ENCODE measurements at regions not wholly inside any gene's neighbourhood (a gene's known extent, or its start where the extent isn't known, plus 50 kb on each side); places are given as distances from the start of the nearest gene placed in this dataset.

DNA sequence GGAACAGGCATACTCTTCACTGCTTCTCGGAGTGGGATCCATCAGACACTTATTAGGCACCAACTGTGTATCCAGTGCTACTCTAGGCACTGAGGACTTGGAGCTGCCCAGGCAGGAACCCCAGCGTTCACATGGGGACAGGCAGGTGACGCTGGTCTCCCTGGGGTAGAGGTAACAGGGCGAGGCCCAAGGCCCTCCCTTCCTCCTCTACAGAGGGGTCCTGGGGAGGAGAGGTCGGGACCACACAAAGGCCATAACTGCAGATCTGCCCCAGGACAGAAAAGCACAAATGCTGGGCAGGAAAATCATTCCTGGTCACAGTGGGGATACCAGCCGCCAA lies 262.2 kb downstream of the BRD1 start:
- no peak overlapping the region for H3K4me2 ChIP-seq (replicated peaks; ENCODE audit: low read depth, low read length, poor library complexity, severe bottlenecking)
- no peaks in the 10 kb centered on the region for H3K4me1 Mint-ChIP-seq
- no peaks in the 10 kb centered on the region for H3K27me3 Mint-ChIP-seq
- intact Hi-C loops (cut with micrococcal nuclease) = no loop called here
- TF ChIP-seq EZH2 (IDR thresholded peaks at IDR 0.05; ENCODE audit: borderline replicate concordance, insufficient read depth, low read depth, low read length, poor library complexity, severe bottlenecking) = no peak
- TF ChIP-seq, protein P1, sequence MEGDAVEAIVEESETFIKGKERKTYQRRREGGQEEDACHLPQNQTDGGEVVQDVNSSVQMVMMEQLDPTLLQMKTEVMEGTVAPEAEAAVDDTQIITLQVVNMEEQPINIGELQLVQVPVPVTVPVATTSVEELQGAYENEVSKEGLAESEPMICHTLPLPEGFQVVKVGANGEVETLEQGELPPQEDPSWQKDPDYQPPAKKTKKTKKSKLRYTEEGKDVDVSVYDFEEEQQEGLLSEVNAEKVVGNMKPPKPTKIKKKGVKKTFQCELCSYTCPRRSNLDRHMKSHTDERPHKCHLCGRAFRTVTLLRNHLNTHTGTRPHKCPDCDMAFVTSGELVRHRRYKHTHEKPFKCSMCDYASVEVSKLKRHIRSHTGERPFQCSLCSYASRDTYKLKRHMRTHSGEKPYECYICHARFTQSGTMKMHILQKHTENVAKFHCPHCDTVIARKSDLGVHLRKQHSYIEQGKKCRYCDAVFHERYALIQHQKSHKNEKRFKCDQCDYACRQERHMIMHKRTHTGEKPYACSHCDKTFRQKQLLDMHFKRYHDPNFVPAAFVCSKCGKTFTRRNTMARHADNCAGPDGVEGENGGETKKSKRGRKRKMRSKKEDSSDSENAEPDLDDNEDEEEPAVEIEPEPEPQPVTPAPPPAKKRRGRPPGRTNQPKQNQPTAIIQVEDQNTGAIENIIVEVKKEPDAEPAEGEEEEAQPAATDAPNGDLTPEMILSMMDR (IDR thresholded peaks at IDR 0.05) = no peak
- no peak overlapping the region for H3K9ac ChIP-seq (ENCODE audit: low read length)
- ATAC-seq (ENCODE audit: low read depth) (no peak), DNase-seq (no peak)
- no peak overlapping the region for H3K4me3 ChIP-seq (ENCODE audit: control extremely low read depth in 1 of 5, extremely low read depth in 1 of 5, insufficient read depth in 1 of 5, low read depth in 2 of 5, low read length in 4 of 5)
- ChIA-PET POLR2A (no interaction called here), CTCF (no interaction called here)
- H3K79me2 ChIP-seq (ENCODE audit: control insufficient read depth, insufficient read depth, low read length) = peaks cover 25% of the 10 kb centered on the region
- H3K27ac Mint-ChIP-seq = no peak overlapping the region
- no peaks in the 10 kb centered on the region for H3K27me3 ChIP-seq (replicated peaks in 1 of 4; ENCODE audit: control extremely low read depth in 1 of 4, control insufficient read depth in 3 of 4, insufficient read depth in 4 of 4, low read length in 3 of 4)
- no peak overlapping the region for H2AFZ ChIP-seq (ENCODE audit: insufficient read depth, low read depth, low read length, poor library complexity, severe bottlenecking)
- WGBS (ENCODE audit: insufficient coverage) = 94% methylated on average over 2 of the region's 6 CpGs
- H3K27ac ChIP-seq (ENCODE audit: low read length in 2 of 2) = no peak overlapping the region
- no peaks in the 10 kb centered on the region for H3K4me1 ChIP-seq (ENCODE audit: control insufficient read depth in 2 of 2, insufficient read depth in 2 of 2, low read length in 2 of 2)
- H3K9me3 ChIP-seq (ENCODE audit: control extremely low read depth in 1 of 3, control insufficient read depth in 2 of 3, insufficient read depth in 1 of 3, low read length in 2 of 3) = peaks cover 0 to 6% (median 1%) of the 10 kb centered on the region in 3 donors
- peaks cover 10% of the 10 kb centered on the region for H4K20me1 ChIP-seq (ENCODE audit: control insufficient read depth, insufficient read depth, low read length, poor library complexity, severe bottlenecking)
- no peak overlapping the region for H3K4me3 Mint-ChIP-seq
- H3K9me3 Mint-ChIP-seq (ENCODE audit: insufficient read depth) = peaks cover 4% of the 10 kb centered on the region
- H3K36me3 ChIP-seq (replicated peaks in 1 of 2; ENCODE audit: control extremely low read depth in 1 of 2, control insufficient read depth in 1 of 2, extremely low read depth in 1 of 2, insufficient read depth in 2 of 2, low read length in 1 of 2) = peaks cover 1 to 2% of the 10 kb centered on the region in 2 experiments

DNA sequence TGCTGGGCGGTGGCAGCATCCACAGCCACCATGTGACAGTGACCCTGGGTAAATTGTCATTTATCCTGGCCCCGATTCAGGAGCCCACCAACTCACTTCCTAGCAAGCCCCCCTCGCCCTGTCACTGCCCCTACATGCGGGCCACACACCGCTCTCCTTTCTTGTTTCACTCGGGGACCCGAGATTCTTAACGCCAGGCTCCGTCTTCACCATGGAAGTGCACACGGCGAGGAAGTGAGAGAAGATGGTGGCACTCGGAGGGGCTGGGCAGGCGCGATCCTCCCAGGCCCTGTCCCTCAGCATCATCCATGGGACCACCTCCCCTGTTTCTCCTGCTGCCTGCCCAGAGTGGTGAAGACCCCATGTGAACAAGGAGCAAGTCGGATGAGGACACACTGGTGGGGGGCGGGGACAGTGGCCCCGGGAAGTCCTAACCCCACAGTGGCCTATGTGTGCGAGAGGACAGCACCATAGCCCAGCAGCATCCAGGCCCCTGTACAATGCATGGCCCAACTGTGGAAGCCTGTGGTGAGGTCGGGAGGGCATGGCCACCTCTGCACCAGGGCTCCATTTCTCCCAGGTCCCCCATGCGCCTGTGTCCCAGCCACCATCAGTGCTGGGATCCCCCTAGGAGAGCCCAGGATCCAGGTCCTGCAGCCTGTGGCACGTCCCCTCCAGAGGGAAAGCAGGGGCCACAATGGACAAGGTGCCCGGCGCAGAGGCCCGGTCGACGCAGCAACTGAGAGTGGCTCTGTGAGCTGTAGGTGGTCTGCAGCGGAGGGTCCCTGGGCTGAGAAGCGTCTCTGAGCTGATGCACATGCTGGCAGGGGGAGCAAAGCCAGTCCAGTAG lies 262.8 kb downstream of the BRD1 start:
- CTCF ChIA-PET = no interaction called here
- TF ChIP-seq, protein P1 (IDR thresholded peaks at IDR 0.05) = no peak
- no peak for TF ChIP-seq EZH2 (IDR thresholded peaks at IDR 0.05; ENCODE audit: borderline replicate concordance, insufficient read depth, low read depth, low read length, poor library complexity, severe bottlenecking)
- Histone ChIP-seq H3K27ac (ENCODE audit: low read length in 2 of 2) (no peak overlapping the region), H3K4me3 (ENCODE audit: control extremely low read depth in 1 of 5, extremely low read depth in 1 of 5, insufficient read depth in 1 of 5, low read depth in 2 of 5, low read length in 4 of 5) (no peak overlapping the region), H3K79me2 (ENCODE audit: control insufficient read depth, insufficient read depth, low read length) (peaks cover 25% of the 10 kb centered on the region), H3K36me3 (replicated peaks in 1 of 2; ENCODE audit: control extremely low read depth in 1 of 2, control insufficient read depth in 1 of 2, extremely low read depth in 1 of 2, insufficient read depth in 2 of 2, low read length in 1 of 2) (peaks cover 1 to 2% of the 10 kb centered on the region in 2 experiments), H3K27me3 (replicated peaks in 1 of 4; ENCODE audit: control extremely low read depth in 1 of 4, control insufficient read depth in 3 of 4, insufficient read depth in 4 of 4, low read length in 3 of 4) (no peaks in the 10 kb centered on the region), H3K9ac (ENCODE audit: low read length) (no peak overlapping the region), H4K20me1 (ENCODE audit: control insufficient read depth, insufficient read depth, low read length, poor library complexity, severe bottlenecking) (peaks cover 7% of the 10 kb centered on the region), H2AFZ (ENCODE audit: insufficient read depth, low read depth, low read length, poor library complexity, severe bottlenecking) (no peak overlapping the region), H3K4me2 (replicated peaks; ENCODE audit: low read depth, low read length, poor library complexity, severe bottlenecking) (no peak overlapping the region), H3K9me3 (ENCODE audit: control extremely low read depth in 1 of 3, control insufficient read depth in 2 of 3, insufficient read depth in 1 of 3, low read length in 2 of 3) (peaks cover 0 to 7% (median 1%) of the 10 kb centered on the region in 3 donors), H3K4me1 (ENCODE audit: control insufficient read depth in 2 of 2, insufficient read depth in 2 of 2, low read length in 2 of 2) (no peaks in the 10 kb centered on the region)
- H3K27me3 Mint-ChIP-seq = no peaks in the 10 kb centered on the region
- no peak overlapping the region for H3K4me3 Mint-ChIP-seq
- POLR2A ChIA-PET = no interaction called here
- DNase-seq = no peak
- no peak overlapping the region for H3K27ac Mint-ChIP-seq
- intact Hi-C loops (cut with micrococcal nuclease) = no loop called here
- H3K4me1 Mint-ChIP-seq = no peaks in the 10 kb centered on the region
- peaks cover 4% of the 10 kb centered on the region for H3K9me3 Mint-ChIP-seq (ENCODE audit: insufficient read depth)
- ATAC-seq (ENCODE audit: low read depth) = no peak
- 96% methylated on average over 23 of the region's 28 CpGs for WGBS (ENCODE audit: insufficient coverage)
